Islet of Langerhans (tissue), 1 donor: ENCODE measurements at regions not wholly inside any gene's neighbourhood (a gene's known extent, or its start where the extent isn't known, plus 50 kb on each side); places are given as distances from the start of the nearest gene placed in this dataset.
"Not testable (repeated sequence)": the region's sequence is repeated elsewhere in the genome, so short reads cannot be mapped to it uniquely, and the experiment has no call there.

ENCODE experiments used
- FAIRE-seq: peaks from one replicate; lab custom pipeline; 2011; peaks lifted over from hg19 to GRCh38; lab: Jason Lieb, UNC

- FAIRE-seq = no peak
Observed at GRCh38 chr5:167915237-167915636, 376.2 kb upstream of the WWC1 start.

GRCh38 chr5:167916261-167916691 lies 375.2 kb upstream of the WWC1 start:
- no peak for FAIRE-seq

GRCh38 chr5:167916706-167917105 lies 374.7 kb upstream of the WWC1 start:
- FAIRE-seq = no peak

- FAIRE-seq = no peak
Observed at GRCh38 chr5:167918184-167918812, 373.1 kb upstream of the WWC1 start.

GRCh38 chr5:167918813-167919483 lies 372.5 kb upstream of the WWC1 start:
- FAIRE-seq = no peak

- no peak for FAIRE-seq
Observed at GRCh38 chr5:167920589-167920988, 370.9 kb upstream of the WWC1 start.

- FAIRE-seq = no peak
Observed at GRCh38 chr5:167921796-167922195, 369.6 kb upstream of the WWC1 start.

GRCh38 chr5:167923396-167923795 lies 368.0 kb upstream of the WWC1 start:
- FAIRE-seq = no peak

- no peak for FAIRE-seq
Observed at GRCh38 chr5:167929841-167930240, 361.6 kb upstream of the WWC1 start.

- no peak for FAIRE-seq
Observed at GRCh38 chr5:167934551-167934971, 356.9 kb upstream of the WWC1 start.

GRCh38 chr5:167936022-167936421 lies 355.4 kb upstream of the WWC1 start:
- FAIRE-seq = no peak

- FAIRE-seq = no peak
Observed at GRCh38 chr5:167936944-167937634, 354.4 kb upstream of the WWC1 start.

- FAIRE-seq = no peak
Observed at GRCh38 chr5:167937635-167937998, 353.8 kb upstream of the WWC1 start.

- FAIRE-seq = no peak
Observed at GRCh38 chr5:167939686-167940085, 351.8 kb upstream of the WWC1 start.

- FAIRE-seq = no peak
Observed at GRCh38 chr5:167940911-167941310, 350.5 kb upstream of the WWC1 start.

GRCh38 chr5:167941556-167941955 lies 349.9 kb upstream of the WWC1 start:
- FAIRE-seq = not testable (repeated sequence)

GRCh38 chr5:167943343-167943742 lies 348.1 kb upstream of the WWC1 start:
- FAIRE-seq = no peak

GRCh38 chr5:167944121-167944852 lies 347.2 kb upstream of the WWC1 start:
- FAIRE-seq = no peak

GRCh38 chr5:167945542-167946384 lies 345.7 kb upstream of the WWC1 start:
- FAIRE-seq = no peak

GRCh38 chr5:167947306-167947705 lies 344.1 kb upstream of the WWC1 start:
- FAIRE-seq = no peak

GRCh38 chr5:167948251-167948650 lies 343.2 kb upstream of the WWC1 start:
- FAIRE-seq = no peak

- no peak for FAIRE-seq
Observed at GRCh38 chr5:167949435-167949834, 342.0 kb upstream of the WWC1 start.
